K562 (cell line): ENCODE measurements at regions not wholly inside any gene's neighbourhood (a gene's known extent, or its start where the extent isn't known, plus 50 kb on each side); places are given as distances from the start of the nearest gene placed in this dataset.

Experiments
- ATAC-seq: fragments of 200-7000 bp; cut with Tn5 transposase; 3 replicates; pipeline ENCODE4 v1.9.1; 2020; ENCODE audit warnings: moderate library complexity
- BruUV-seq: library from RNA; stranded (reverse); fragments of 400-500 nt; replicated peaks from 2 replicates; lab custom pipeline; 2021; lab: Mats Ljungman, UMichigan
- CTCF ChIA-PET: fragments of 300-600 bp; formaldehyde crosslinking; extraction: SDS; loops from one replicate; lab custom pipeline; 2021; ENCODE audit warnings: low intra/inter-chr PET ratio; lab: Yijun Ruan, JAX
- POLR2A ChIA-PET: fragments of 300-600, 350-650 bp; sonication (Branson Sonifier 250); formaldehyde crosslinking; extraction: SDS; loops from one replicate; lab custom pipeline; 2021; ENCODE audit warnings: antibody characterized with exemption, inconsistent platforms; lab: Yijun Ruan, JAX
- DNase-seq, 4 experiments: peaks; one replicate each; pipeline versions ENCODE4 v3.0.0 to v3.0.0-alpha.2; 2011 to 2018; ENCODE audit warnings: low spot score in 3 of 4, mixed read lengths in 3 of 4; ENCODE audit errors: extremely low read depth in 1 of 4
- FAIRE-seq: peaks from 2 replicates; lab custom pipeline; 2011; peaks lifted over from hg19 to GRCh38; lab: Jason Lieb, UNC
- H2AFZ ChIP-seq: 2 replicates; pipeline ENCODE4 v1.6.0; 2011; ENCODE audit warnings: low read depth, low read length, control low read depth, inconsistent platforms
- H3K27ac ChIP-seq: fragments of 200-600 bp; 3 replicates; pipeline ENCODE4 v1.8.0; 2011; ENCODE audit warnings: low read depth, mild to moderate bottlenecking, control low read depth, inconsistent platforms, low read length, moderate library complexity, mixed read lengths; ENCODE audit errors: extremely low read depth
- H3K27me3 ChIP-seq, 2 experiments: fragments of 300-600 bp in 1 of 2; 2 replicates in 1 of 2; 3 replicates in 1 of 2; pipeline versions ENCODE4 v1.6.0 to v1.8.0; 2011; ENCODE audit warnings: inconsistent platforms in 2 of 2, low read length in 2 of 2, mild to moderate bottlenecking in 1 of 2, mixed read lengths in 1 of 2, moderate library complexity in 1 of 2; ENCODE audit not compliant: control insufficient read depth in 2 of 2, insufficient read depth in 2 of 2
- H3K36me3 ChIP-seq: fragments of 300-600 bp; 3 replicates; pipeline ENCODE4 v1.8.0; 2011; ENCODE audit warnings: mild to moderate bottlenecking, low read length, inconsistent platforms; ENCODE audit not compliant: control insufficient read depth, insufficient read depth
- H3K4me1 ChIP-seq, 2 experiments: fragments of 200-600 bp in 1 of 2; replicated peaks in 1 of 2; 2 replicates in 1 of 2; 3 replicates in 1 of 2; pipeline versions ENCODE4 v1.5.1 to v1.8.0; 2011; ENCODE audit warnings: inconsistent platforms in 2 of 2, low read length in 2 of 2, mild to moderate bottlenecking in 1 of 2, mixed read lengths in 1 of 2, moderate library complexity in 1 of 2; ENCODE audit not compliant: control insufficient read depth in 2 of 2, insufficient read depth in 2 of 2
- H3K4me2 ChIP-seq: 2 replicates; pipeline ENCODE4 v1.6.1; 2011; ENCODE audit warnings: low read length, control low read depth, inconsistent platforms, mixed read lengths; ENCODE audit not compliant: insufficient read depth
- H3K4me3 ChIP-seq: fragments of 200-600 bp; sonication (generic), shearing (Covaris generic); 2 replicates; pipeline ENCODE4 v1.5.1; 2016; ENCODE audit warnings: control low read depth, inconsistent platforms
- H3K79me2 ChIP-seq: fragments of 200-600 bp; 3 replicates; pipeline ENCODE4 v1.8.0; 2011; ENCODE audit warnings: low read length, inconsistent platforms; ENCODE audit not compliant: control insufficient read depth, insufficient read depth
- H3K9ac ChIP-seq, 2 experiments: 2 replicates each; pipeline versions ENCODE4 v1.6.0 to v1.6.1; 2011; ENCODE audit warnings: low read depth in 2 of 2, low read length in 2 of 2, control low read depth in 1 of 2, inconsistent platforms in 1 of 2, mild to moderate bottlenecking in 1 of 2, mixed read lengths in 1 of 2; ENCODE audit not compliant: insufficient read depth in 1 of 2
- H3K9me1 ChIP-seq: one replicate; pipeline ENCODE4 v1.6.0; 2011; ENCODE audit warnings: inconsistent platforms, mild to moderate bottlenecking, low read length, moderate library complexity; ENCODE audit not compliant: control insufficient read depth, insufficient read depth
- H3K9me3 ChIP-seq: replicated peaks from 2 replicates; pipeline ENCODE4 v1.5.1; 2011; ENCODE audit warnings: low read depth, low read length, inconsistent platforms; ENCODE audit not compliant: control insufficient read depth, insufficient read depth
- H4K20me1 ChIP-seq: replicated peaks from 2 replicates; pipeline ENCODE4 v1.6.1; 2011; ENCODE audit warnings: low read length, inconsistent platforms, mixed read lengths; ENCODE audit not compliant: control insufficient read depth, insufficient read depth
- FUS ChIP-seq: fragments of 200-400 bp; formaldehyde crosslinking; optimal IDR thresholded peaks from 2 replicates; pipeline ENCODE3; 2017; ENCODE audit warnings: low read depth, low read length
- HOMEZ ChIP-seq: fragments of 250-450 bp; sonication (Bioruptor Pico); IDR thresholded peaks from 2 replicates; pipeline ENCODE4 v1.4.0; 2020; ENCODE audit warnings: mild to moderate bottlenecking, moderate library complexity
- MLLT1 ChIP-seq, 2 experiments: fragments of 450-650 bp; IDR thresholded peaks; 2 replicates each; pipeline ENCODE4 v1.6.1; 2016
- RAD51 ChIP-seq: fragments of 450-650 bp; IDR thresholded peaks from 2 replicates; pipeline ENCODE4 v1.7.1; 2016; ENCODE audit warnings: low read depth, mild to moderate bottlenecking, borderline replicate concordance
- TAF1 ChIP-seq: IDR thresholded peaks from 2 replicates; pipeline ENCODE4 v1.6.1; 2011; ENCODE audit warnings: mild to moderate bottlenecking, low read length, moderate library complexity; ENCODE audit not compliant: insufficient read depth, control insufficient read depth, severe bottlenecking; ENCODE audit errors: extremely low read depth
- ZNF436 ChIP-seq: fragments of 250-450, 450-650 bp; sonication (Bioruptor Pico); formaldehyde crosslinking; IDR thresholded peaks from 2 replicates; pipeline ENCODE4 v1.7.0; 2020; ENCODE audit warnings: mild to moderate bottlenecking
- ZNF589 ChIP-seq: fragments of 200-800 bp; sonication (Bioruptor generic); IDR thresholded peaks from 2 replicates; pipeline ENCODE4 v1.6.1; 2016; ENCODE audit warnings: low read depth, missing genetic modification characterization, missing compliant biosample characterization
- WGBS: fragments of 100-300 bp; shearing (Covaris generic); methylation state at CpG from one replicate; pipeline ENCODE4 v1.1.6; 2016; ENCODE audit warnings: low coverage, mixed read lengths; ENCODE audit not compliant: insufficient coverage; ENCODE audit errors: missing lambda C conversion rate; 5-methylcytosine and 5-hydroxymethylcytosine counted together
- in situ Hi-C: fragments of 300-500 bp; cut with MboI; formaldehyde crosslinking; loops from 4 replicates; pipeline ENCODE4 v1.15.0; 2018; ENCODE audit warnings: inconsistent platforms, mixed read lengths
- intact Hi-C: fragments of 100-400 bp; cut with micrococcal nuclease; formaldehyde crosslinking; loops from 2 replicates; pipeline ENCODE4 v1.14.2; 2022

- no peaks in the 10 kb centered on the region for H3K4me1 ChIP-seq
- no peak for DNase-seq
- no peaks in the 10 kb centered on the region for H3K79me2 ChIP-seq
- H3K36me3 ChIP-seq, result no peaks in the 10 kb centered on the region
- H3K27ac ChIP-seq, result no peak overlapping the region
- ATAC-seq, result no peak
- ChIA-PET CTCF (no interaction called here), POLR2A (interaction anchor here (1.1 kb wide), 1 partner anchor 8 kb away, joined by 4 read pairs; no protein-coding TSS in a partner anchor)
- no peaks in the 10 kb centered on the region for H4K20me1 ChIP-seq
- H3K4me3 ChIP-seq, result no peak overlapping the region
- no peak overlapping the region for H3K9ac ChIP-seq
- intact Hi-C loops (no loop called here), in situ Hi-C loops (no loop called here)
- no peak overlapping the region for H3K4me2 ChIP-seq
- no peaks in the 10 kb centered on the region for H3K9me1 ChIP-seq
- WGBS, result 0% methylated on average over 1 of the region's 1 CpG
- no peak for FAIRE-seq
- no peaks in the 10 kb centered on the region for H3K9me3 ChIP-seq
- no peak overlapping the region for H2AFZ ChIP-seq
- no peaks in the 10 kb centered on the region for H3K27me3 ChIP-seq
- no peak for TF ChIP-seq ZNF589 (CRISPR knock-in tag)
- TF ChIP-seq ZNF436 (CRISPR knock-in tag), result no peak
- no peak for TF ChIP-seq TAF1
- TF ChIP-seq HOMEZ (CRISPR knock-in tag), result no peak
- no peak for TF ChIP-seq FUS
- no peak for TF ChIP-seq RAD51
- no peak for TF ChIP-seq MLLT1 (IDR thresholded peaks at IDR 0.05)
- TF ChIP-seq, all 486 proteins: peak for 0
- no TSS peak for BruUV-seq
Observed at GRCh38 chr2:53438100-53438499, 329.5 kb upstream of the CHAC2 start.
